CD4-positive, alpha-beta T cell treated with Interleukin-15 for 4 hours (primary cell): ENCODE measurements at regions not wholly inside any gene's neighbourhood (a gene's known extent, or its start where the extent isn't known, plus 50 kb on each side); places are given as distances from the start of the nearest gene placed in this dataset.
A peak's percentile ranks its signal among the peaks of the same experiment; 100 is the strongest.

Experiments
- DNase-seq: peaks from one replicate; pipeline ENCODE4 v3.0.0-alpha.2; 2020; ENCODE audit warnings: low spot score

GRCh38 chr13:22061371-22061805 lies 390.5 kb downstream of the FGF9 start:
- DNase-seq = peak; percentile 59

GRCh38 chr13:22061806-22062391 lies 391.0 kb downstream of the FGF9 start:
- peak; percentile 68 for DNase-seq

GRCh38 chr13:22062478-22063205 lies 391.8 kb downstream of the FGF9 start:
- DNase-seq = peak; percentile 30

- DNase-seq = no peak
These were observed 392.7 kb downstream of the FGF9 start for GRCh38 chr13:22063416-22064124.

GRCh38 chr13:22064854-22065620 lies 394.2 kb downstream of the FGF9 start:
- no peak for DNase-seq

GRCh38 chr13:22073718-22074117 lies 402.8 kb downstream of the FGF9 start:
- no peak for DNase-seq

- no peak for DNase-seq
These were observed 403.5 kb downstream of the FGF9 start for GRCh38 chr13:22074403-22074802.

GRCh38 chr13:22076658-22077057 lies 405.8 kb downstream of the FGF9 start:
- no peak for DNase-seq

GRCh38 chr13:22077205-22077683 lies 406.4 kb downstream of the FGF9 start:
- DNase-seq = no peak

GRCh38 chr13:22077764-22078163 lies 406.9 kb downstream of the FGF9 start:
- DNase-seq = no peak

GRCh38 chr13:22079961-22080360 lies 409.1 kb downstream of the FGF9 start:
- no peak for DNase-seq

- DNase-seq = no peak
These were observed 410.0 kb downstream of the FGF9 start for GRCh38 chr13:22080832-22081231.

GRCh38 chr13:22081430-22081829 lies 410.6 kb downstream of the FGF9 start:
- DNase-seq = no peak

- no peak for DNase-seq
These were observed 411.2 kb downstream of the FGF9 start for GRCh38 chr13:22082030-22082429.

GRCh38 chr13:22082437-22083100 lies 411.7 kb downstream of the FGF9 start:
- no peak for DNase-seq

- no peak for DNase-seq
These were observed 414.1 kb downstream of the FGF9 start for GRCh38 chr13:22085001-22085400.

GRCh38 chr13:22086597-22087330 lies 415.9 kb downstream of the FGF9 start:
- DNase-seq = no peak

- no peak for DNase-seq
These were observed 419.2 kb downstream of the FGF9 start for GRCh38 chr13:22090106-22090505.

GRCh38 chr13:22091222-22091970 lies 420.5 kb downstream of the FGF9 start:
- DNase-seq = no peak

GRCh38 chr13:22091971-22092300 lies 421.1 kb downstream of the FGF9 start:
- no peak for DNase-seq
